GM12874 (cell line): ENCODE measurements at regions not wholly inside any gene's neighbourhood (a gene's known extent, or its start where the extent isn't known, plus 50 kb on each side); places are given as distances from the start of the nearest gene placed in this dataset.

ENCODE experiments used
- TF ChIP-seq, protein P1 (sequence below): IDR thresholded peaks from 2 replicates; pipeline ENCODE4 v1.5.1; 2011; ENCODE audit warnings: low read depth, mild to moderate bottlenecking, control low read depth, low read length, moderate library complexity; ENCODE audit not compliant: insufficient read depth

- TF ChIP-seq, protein P1, sequence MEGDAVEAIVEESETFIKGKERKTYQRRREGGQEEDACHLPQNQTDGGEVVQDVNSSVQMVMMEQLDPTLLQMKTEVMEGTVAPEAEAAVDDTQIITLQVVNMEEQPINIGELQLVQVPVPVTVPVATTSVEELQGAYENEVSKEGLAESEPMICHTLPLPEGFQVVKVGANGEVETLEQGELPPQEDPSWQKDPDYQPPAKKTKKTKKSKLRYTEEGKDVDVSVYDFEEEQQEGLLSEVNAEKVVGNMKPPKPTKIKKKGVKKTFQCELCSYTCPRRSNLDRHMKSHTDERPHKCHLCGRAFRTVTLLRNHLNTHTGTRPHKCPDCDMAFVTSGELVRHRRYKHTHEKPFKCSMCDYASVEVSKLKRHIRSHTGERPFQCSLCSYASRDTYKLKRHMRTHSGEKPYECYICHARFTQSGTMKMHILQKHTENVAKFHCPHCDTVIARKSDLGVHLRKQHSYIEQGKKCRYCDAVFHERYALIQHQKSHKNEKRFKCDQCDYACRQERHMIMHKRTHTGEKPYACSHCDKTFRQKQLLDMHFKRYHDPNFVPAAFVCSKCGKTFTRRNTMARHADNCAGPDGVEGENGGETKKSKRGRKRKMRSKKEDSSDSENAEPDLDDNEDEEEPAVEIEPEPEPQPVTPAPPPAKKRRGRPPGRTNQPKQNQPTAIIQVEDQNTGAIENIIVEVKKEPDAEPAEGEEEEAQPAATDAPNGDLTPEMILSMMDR: no peak
Observed at GRCh38 chr1:58248072-58248471, 298.5 kb downstream of the OMA1 start.

GRCh38 chr1:58246549-58246948 lies 300.0 kb downstream of the OMA1 start:
- TF ChIP-seq, protein P1: no peak

- TF ChIP-seq, protein P1: no peak
Observed at GRCh38 chr1:58244872-58245271, 301.7 kb downstream of the OMA1 start.

DNA sequence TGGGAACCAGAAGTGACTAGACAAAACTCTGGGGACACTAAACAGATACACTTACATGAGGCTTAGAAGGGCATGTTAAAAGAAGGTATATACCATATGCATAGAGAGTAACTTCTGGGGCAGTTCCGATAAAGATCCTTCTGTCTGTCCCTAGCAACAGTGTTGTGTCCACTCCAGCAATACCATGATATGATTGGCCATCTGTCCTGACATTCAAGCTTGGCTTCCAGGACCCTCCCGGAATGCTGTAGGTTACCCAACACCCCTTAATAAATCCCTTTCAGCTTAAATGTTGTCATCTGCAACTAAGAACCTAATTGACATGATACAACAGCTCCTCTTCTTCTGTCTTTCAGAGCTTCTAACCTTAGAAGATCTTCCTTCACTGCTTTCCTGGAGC lies 307.7 kb downstream of the OMA1 start:
- TF ChIP-seq, protein P1: no peak

DNA sequence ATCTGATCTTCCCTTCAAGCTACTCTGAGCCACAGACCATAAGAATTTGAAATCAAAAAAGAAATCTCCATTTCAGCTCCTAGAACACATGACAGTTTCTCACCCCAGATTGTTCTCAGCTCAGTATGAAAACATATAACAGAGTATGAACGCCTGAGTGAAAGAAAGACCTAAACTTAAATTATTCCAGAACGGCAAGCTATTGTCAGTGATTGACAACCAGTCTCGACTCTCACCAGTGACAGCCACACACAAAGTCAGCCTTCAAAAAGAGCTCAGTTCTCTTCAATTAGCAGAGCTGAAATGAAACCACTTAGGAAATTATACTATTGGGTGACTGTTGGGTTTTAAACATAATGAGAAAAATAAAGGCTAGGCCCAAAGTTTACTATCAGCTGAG lies 312.8 kb downstream of the OMA1 start:
- TF ChIP-seq, protein P1: no peak

GRCh38 chr1:58231204-58231603 lies 315.3 kb downstream of the OMA1 start:
- TF ChIP-seq, protein P1: no peak

GRCh38 chr1:58227604-58228003 lies 318.9 kb downstream of the OMA1 start:
- TF ChIP-seq, protein P1: no peak

- TF ChIP-seq, protein P1: no peak
Observed at GRCh38 chr1:58223522-58223921, 323.0 kb downstream of the OMA1 start.
